ENCODE measurements at regions not wholly inside any gene's neighbourhood (a gene's known extent, or its start where the extent isn't known, plus 50 kb on each side); places are given as distances from the start of the nearest gene placed in this dataset.
A peak's percentile ranks its signal among the peaks of the same experiment; 100 is the strongest.
"Not testable (repeated sequence)": the region's sequence is repeated elsewhere in the genome, so short reads cannot be mapped to it uniquely, and the experiment has no call there.

GRCh38 chr3:125766285-125766826 lies 171.1 kb upstream of the OSBPL11 start:
- H3K9me3 ChIP-seq; H3K36me3 ChIP-seq; H3K27ac ChIP-seq; FAIRE-seq; H3K4me1 ChIP-seq; H3K27me3 ChIP-seq; intact Hi-C loops (cut with DNase I): not testable (repeated sequence)
- H3K4me3 ChIP-seq, result peak overlapping the region in 3 of 4 donors; percentile 31 to 57 (median 53)
- 0 to 1% methylated on average over 7 to 48 of the region's 54 CpGs for WGBS, 2 donors
- peak; percentile 53 to 91 (median 74) for TF ChIP-seq CTCF (IDR thresholded peaks at IDR 0.05)
- ATAC-seq (peak in 2 of 4 donors; percentile 52 to 55), DNase-seq (peak; percentile 29 to 89 (median 74))

GRCh38 chr3:125766931-125767330 lies 171.6 kb upstream of the OSBPL11 start:
- peak in 4 of 6 donors; percentile 25 to 75 (median 48) for DNase-seq

GRCh38 chr3:125767641-125768040 lies 172.3 kb upstream of the OSBPL11 start:
- H3K27me3 ChIP-seq, result no peaks in the 10 kb centered on the region
- H3K36me3 ChIP-seq, result no peaks in the 10 kb centered on the region
- DNase-seq (no peak), FAIRE-seq (no peak), ATAC-seq (no peak)
- no peak for TF ChIP-seq CTCF (IDR thresholded peaks at IDR 0.05)
- no peak overlapping the region for H3K27ac ChIP-seq
- WGBS, 2 donors, result 86 to 91% methylated on average over 14 of the region's 14 CpGs
- H3K4me3 ChIP-seq, result no peak overlapping the region
- intact Hi-C loops (cut with DNase I), result no loop called here
- no peaks in the 10 kb centered on the region for H3K4me1 ChIP-seq
- H3K9me3 ChIP-seq, result no peaks in the 10 kb centered on the region

More at GRCh38 chr3:125766931-125767330, 171.6 kb upstream of the OSBPL11 start:
- H3K36me3 ChIP-seq; H3K27ac ChIP-seq; ATAC-seq; H3K9me3 ChIP-seq; H3K4me1 ChIP-seq; FAIRE-seq; intact Hi-C loops (cut with DNase I); H3K27me3 ChIP-seq: not testable (repeated sequence)
- WGBS, 2 donors, result 13 to 23% methylated on average over 8 to 23 of the region's 23 CpGs
- H3K4me3 ChIP-seq, result peak overlapping the region in 3 of 4 donors; percentile 31 to 57 (median 53)

- FAIRE-seq; H3K27ac ChIP-seq; DNase-seq; H3K9me3 ChIP-seq; H3K27me3 ChIP-seq; H3K4me3 ChIP-seq; intact Hi-C loops (cut with DNase I); H3K36me3 ChIP-seq; ATAC-seq; H3K4me1 ChIP-seq: not testable (repeated sequence)
- WGBS, 2 donors, result 47 to 62% methylated on average over 7 of the region's 7 CpGs
Measured at GRCh38 chr3:125768821-125769220, 173.5 kb upstream of the OSBPL11 start.

GRCh38 chr3:125771506-125771905 lies 176.2 kb upstream of the OSBPL11 start:
- ATAC-seq; H3K9me3 ChIP-seq; intact Hi-C loops (cut with DNase I); H3K4me3 ChIP-seq; H3K36me3 ChIP-seq; H3K27ac ChIP-seq; H3K4me1 ChIP-seq; DNase-seq; FAIRE-seq; H3K27me3 ChIP-seq: not testable (repeated sequence)
- WGBS, 2 donors, result 59 to 79% methylated on average over 13 of the region's 13 CpGs

GRCh38 chr3:125774433-125775034 lies 179.2 kb upstream of the OSBPL11 start:
- ATAC-seq; H3K4me1 ChIP-seq; H3K27ac ChIP-seq; FAIRE-seq; H3K4me3 ChIP-seq; intact Hi-C loops (cut with DNase I); H3K9me3 ChIP-seq; DNase-seq; H3K36me3 ChIP-seq; H3K27me3 ChIP-seq: not testable (repeated sequence)
- 40 to 60% methylated on average over 5 to 7 of the region's 7 CpGs for WGBS, 2 donors

GRCh38 chr3:125775106-125775505 lies 179.8 kb upstream of the OSBPL11 start:
- H3K27ac ChIP-seq; intact Hi-C loops (cut with DNase I); DNase-seq; H3K36me3 ChIP-seq; FAIRE-seq; H3K9me3 ChIP-seq; H3K4me1 ChIP-seq; H3K27me3 ChIP-seq; ATAC-seq; H3K4me3 ChIP-seq: not testable (repeated sequence)
- WGBS, 2 donors, result 35 to 75% methylated on average over 2 to 3 of the region's 3 CpGs

GRCh38 chr3:125775606-125776294 lies 180.5 kb upstream of the OSBPL11 start:
- H3K27me3 ChIP-seq; FAIRE-seq; H3K27ac ChIP-seq; ATAC-seq; DNase-seq; H3K9me3 ChIP-seq; H3K36me3 ChIP-seq; H3K4me1 ChIP-seq; H3K4me3 ChIP-seq; intact Hi-C loops (cut with DNase I): not testable (repeated sequence)
- 71 to 92% methylated on average over 6 of the region's 7 CpGs for WGBS, 2 donors

- H3K27me3 ChIP-seq; FAIRE-seq; DNase-seq; H3K4me1 ChIP-seq; H3K9me3 ChIP-seq; H3K36me3 ChIP-seq; intact Hi-C loops (cut with DNase I); H3K27ac ChIP-seq; ATAC-seq; H3K4me3 ChIP-seq: not testable (repeated sequence)
- 72 to 85% methylated on average over 1 of the region's 1 CpG for WGBS, 2 donors
Measured at GRCh38 chr3:125779276-125779675, 184.0 kb upstream of the OSBPL11 start.

GRCh38 chr3:125779918-125780317 lies 184.6 kb upstream of the OSBPL11 start:
- H3K9me3 ChIP-seq; H3K4me1 ChIP-seq; H3K4me3 ChIP-seq; FAIRE-seq; ATAC-seq; H3K27me3 ChIP-seq; H3K36me3 ChIP-seq; DNase-seq; intact Hi-C loops (cut with DNase I); H3K27ac ChIP-seq: not testable (repeated sequence)
- WGBS, 2 donors, result 84 to 87% methylated on average over 5 of the region's 5 CpGs

Measured in pancreas (tissue), 10 donors.